ENCODE measurements at regions not wholly inside any gene's neighbourhood (a gene's known extent, or its start where the extent isn't known, plus 50 kb on each side); places are given as distances from the start of the nearest gene placed in this dataset.
A peak's percentile ranks its signal among the peaks of the same experiment; 100 is the strongest.

DNA sequence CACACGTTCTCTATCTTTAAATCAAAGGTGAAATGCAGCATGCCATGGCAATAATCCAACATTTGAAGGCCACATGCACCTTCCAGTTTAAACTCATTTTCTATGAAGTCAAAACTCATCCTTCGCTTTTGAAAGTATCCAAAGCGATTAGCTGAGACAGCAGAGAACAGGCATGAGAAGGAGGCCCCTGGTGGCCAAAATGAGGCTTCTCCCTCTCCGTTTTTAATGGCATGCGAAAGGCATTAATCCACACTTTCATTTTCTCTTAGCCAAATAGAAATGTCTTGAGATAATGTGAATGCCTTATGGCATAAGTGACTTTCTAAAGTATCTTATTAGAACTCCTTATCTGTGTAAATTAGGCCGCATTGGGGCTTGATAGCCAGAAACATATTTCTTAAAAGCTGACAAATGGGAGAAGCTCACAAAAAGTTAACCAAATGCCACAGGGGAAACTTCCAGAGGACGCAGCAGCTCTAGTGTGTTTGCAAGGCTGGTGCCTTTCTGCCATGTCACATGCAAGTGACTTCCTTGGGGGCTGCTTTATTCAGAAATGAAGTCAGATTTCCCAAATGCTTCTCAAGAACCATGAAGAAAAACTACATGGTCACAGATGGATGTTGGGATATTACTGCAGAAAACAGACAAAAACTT, 1189.6 kb downstream of the SORCS1 start:
- peak; percentile 81 for TF ChIP-seq CTCF (conservative IDR thresholded peaks at IDR 0.05)
- H3K27ac ChIP-seq = no peak overlapping the region

DNA sequence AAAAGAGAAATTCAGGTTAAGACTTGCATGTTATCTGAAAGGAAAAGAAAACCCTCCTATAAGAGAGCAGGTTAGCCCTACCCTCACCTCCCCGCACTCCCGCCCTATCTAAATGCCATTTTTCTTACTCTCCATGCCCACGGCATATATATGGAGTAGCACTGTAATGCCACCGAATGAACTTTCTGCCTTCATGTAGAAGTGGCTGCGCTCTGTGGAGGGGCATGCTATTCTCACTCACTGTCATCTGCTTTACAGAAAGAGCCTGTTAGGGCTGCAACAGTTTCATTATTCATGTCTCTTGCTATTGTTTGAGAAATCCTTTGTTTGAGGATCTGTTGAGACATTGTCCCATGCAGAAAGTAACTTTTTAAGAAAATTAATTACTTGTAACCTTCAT, 1190.6 kb downstream of the SORCS1 start:
- H3K27ac ChIP-seq = no peak overlapping the region
- no peak for TF ChIP-seq CTCF (conservative IDR thresholded peaks at IDR 0.05)

DNA sequence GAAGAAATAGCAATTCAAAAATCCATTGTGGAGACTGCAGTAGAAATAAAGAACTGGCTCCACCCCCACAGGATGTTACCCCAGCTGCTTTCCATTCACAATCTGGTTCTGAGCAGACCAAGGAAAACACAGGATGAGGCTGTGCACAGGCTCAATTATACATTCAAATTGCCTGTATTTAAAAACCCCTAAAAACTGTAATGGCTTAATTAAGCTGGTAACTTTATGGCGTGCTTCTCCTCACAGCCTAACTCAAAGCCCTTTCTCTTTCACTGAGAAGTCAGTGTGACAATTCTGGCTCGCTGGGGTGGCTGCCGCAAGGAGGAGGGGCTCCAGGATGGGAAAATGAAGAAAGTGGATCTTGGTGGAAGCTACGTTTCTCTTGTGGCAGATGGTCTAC, 1191.1 kb downstream of the SORCS1 start:
- H3K27ac ChIP-seq = no peak overlapping the region
- no peak for TF ChIP-seq CTCF (conservative IDR thresholded peaks at IDR 0.05)

DNA sequence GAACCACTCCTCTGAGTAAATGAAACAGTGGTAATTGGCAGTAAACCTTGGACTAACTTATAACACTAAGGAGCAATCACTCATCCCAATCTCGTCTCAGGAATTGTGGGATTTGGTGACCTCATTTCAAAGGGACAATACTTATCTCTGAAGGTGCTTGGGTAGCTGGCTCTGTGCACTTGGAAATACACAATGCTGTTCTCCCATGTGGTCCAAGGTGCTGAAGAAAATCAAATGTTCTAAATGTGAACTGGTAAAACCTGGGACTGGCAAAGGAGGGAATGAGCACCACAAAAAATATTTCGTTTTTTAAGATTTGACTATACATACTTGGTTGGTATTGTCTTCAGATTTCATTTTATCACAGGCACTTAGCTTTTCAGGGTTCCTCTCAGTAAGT, 1193.0 kb downstream of the SORCS1 start:
- H3K27ac ChIP-seq = no peak overlapping the region
- no peak for TF ChIP-seq CTCF (conservative IDR thresholded peaks at IDR 0.05)

DNA sequence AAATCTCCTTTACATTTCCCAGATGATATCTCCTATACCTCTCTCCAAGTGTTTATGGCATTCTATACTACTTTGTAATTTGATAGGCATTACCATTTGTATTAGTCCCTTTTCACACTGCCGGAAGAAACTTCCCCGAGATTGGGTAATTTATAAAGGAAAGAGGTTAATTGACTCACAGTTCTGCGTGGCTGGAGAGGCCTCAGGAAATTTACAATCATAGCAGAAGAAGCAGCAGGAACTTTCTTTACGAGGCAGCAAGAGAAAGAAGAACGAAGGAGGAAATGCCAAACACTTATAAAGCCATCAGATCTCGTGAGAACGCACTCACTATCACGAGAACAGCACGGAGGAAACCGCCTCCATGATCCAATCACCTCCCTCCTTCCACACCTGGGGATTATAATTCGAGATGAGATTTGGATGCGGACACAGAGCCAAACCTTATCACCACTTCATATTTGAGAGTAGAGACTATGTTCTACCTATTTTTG, 1194.6 kb downstream of the SORCS1 start:
- H3K27ac ChIP-seq = no peak overlapping the region

DNA sequence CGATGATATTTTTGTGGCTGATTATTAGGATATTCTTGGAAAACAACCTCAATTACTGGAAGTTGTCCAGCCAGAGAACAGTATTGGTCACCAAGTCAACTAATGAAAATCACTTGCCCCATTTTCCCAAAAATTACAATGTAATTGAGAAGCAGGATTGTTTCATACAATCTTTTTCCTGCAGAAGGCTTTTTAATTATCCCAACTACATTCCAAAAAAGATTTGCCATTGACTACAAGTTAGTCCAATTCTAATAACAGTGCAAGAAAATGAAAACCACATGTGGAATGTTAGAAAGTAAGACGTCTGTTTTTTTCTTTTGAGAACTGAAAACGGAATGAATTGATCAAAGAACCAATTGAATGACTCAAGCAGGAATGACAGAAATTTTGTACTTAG, 1195.8 kb downstream of the SORCS1 start:
- TF ChIP-seq CTCF (conservative IDR thresholded peaks at IDR 0.05) = no peak
- no peak overlapping the region for H3K27ac ChIP-seq

More for the DNA sequence above, 1194.6 kb downstream of the SORCS1 start:
- no peak for TF ChIP-seq CTCF (conservative IDR thresholded peaks at IDR 0.05)

- H3K27ac ChIP-seq = no peak overlapping the region
- no peak for TF ChIP-seq CTCF (conservative IDR thresholded peaks at IDR 0.05)
Measured at GRCh38 chr10:105967256-105967655, 1197.2 kb downstream of the SORCS1 start.

Data from VCaP (cell line).